Putamen (tissue), 1 donor: ENCODE measurements at regions not wholly inside any gene's neighbourhood (a gene's known extent, or its start where the extent isn't known, plus 50 kb on each side); places are given as distances from the start of the nearest gene placed in this dataset.
"Not testable (repeated sequence)": the region's sequence is repeated elsewhere in the genome, so short reads cannot be mapped to it uniquely, and the experiment has no call there.

Experiments used
- DNase-seq: peaks from one replicate; pipeline ENCODE4 v3.0.0-alpha.2; 2016; ENCODE audit warnings: low spot score

- no peak for DNase-seq
Observed at GRCh38 chr22:40094485-40094884, 83.2 kb upstream of the TNRC6B start.

GRCh38 chr22:40099887-40100286, 77.8 kb upstream of the TNRC6B start:
- DNase-seq = not testable (repeated sequence)

GRCh38 chr22:40105755-40106154, 72.0 kb upstream of the TNRC6B start:
- DNase-seq = no peak

- DNase-seq = no peak
Observed at GRCh38 chr22:40107244-40107643, 70.5 kb upstream of the TNRC6B start.

- DNase-seq = no peak
Observed at GRCh38 chr22:40107851-40108378, 69.8 kb upstream of the TNRC6B start.

GRCh38 chr22:40108396-40108795, 69.3 kb upstream of the TNRC6B start:
- DNase-seq = no peak

- not testable (repeated sequence) for DNase-seq
Observed at GRCh38 chr22:40108926-40109325, 68.8 kb upstream of the TNRC6B start.

GRCh38 chr22:40111451-40111850, 66.3 kb upstream of the TNRC6B start:
- DNase-seq = peak; percentile 27

- DNase-seq = no peak
Observed at GRCh38 chr22:40112595-40112994, 65.1 kb upstream of the TNRC6B start.

- no peak for DNase-seq
Observed at GRCh38 chr22:40113696-40114095, 64.0 kb upstream of the TNRC6B start.

- no peak for DNase-seq
Observed at GRCh38 chr22:40114411-40114810, 63.3 kb upstream of the TNRC6B start.

- no peak for DNase-seq
Observed at GRCh38 chr22:40116496-40117200, 61.1 kb upstream of the TNRC6B start.

- no peak for DNase-seq
Observed at GRCh38 chr22:40118979-40119378, 58.7 kb upstream of the TNRC6B start.

- no peak for DNase-seq
Observed at GRCh38 chr22:40120848-40121247, 56.9 kb upstream of the TNRC6B start.

- no peak for DNase-seq
Observed at GRCh38 chr22:40121461-40121860, 56.3 kb upstream of the TNRC6B start.

GRCh38 chr22:40122792-40123191, 54.9 kb upstream of the TNRC6B start:
- no peak for DNase-seq

- DNase-seq = no peak
Observed at GRCh38 chr22:40123387-40123786, 54.3 kb upstream of the TNRC6B start.
